Stimulated activated CD8-positive, alpha-beta memory T cell treated with anti-CD3 and anti-CD28 coated beads, Interleukin-15, amount 100 ng/mL, for 1 hour (primary cell): ENCODE measurements at regions not wholly inside any gene's neighbourhood (a gene's known extent, or its start where the extent isn't known, plus 50 kb on each side); places are given as distances from the start of the nearest gene placed in this dataset.
"Not testable (repeated sequence)": the region's sequence is repeated elsewhere in the genome, so short reads cannot be mapped to it uniquely, and the experiment has no call there.

Experiments
- DNase-seq: peaks from one replicate; pipeline ENCODE4 v3.0.0-alpha.2; 2020; ENCODE audit warnings: low read depth

DNA sequence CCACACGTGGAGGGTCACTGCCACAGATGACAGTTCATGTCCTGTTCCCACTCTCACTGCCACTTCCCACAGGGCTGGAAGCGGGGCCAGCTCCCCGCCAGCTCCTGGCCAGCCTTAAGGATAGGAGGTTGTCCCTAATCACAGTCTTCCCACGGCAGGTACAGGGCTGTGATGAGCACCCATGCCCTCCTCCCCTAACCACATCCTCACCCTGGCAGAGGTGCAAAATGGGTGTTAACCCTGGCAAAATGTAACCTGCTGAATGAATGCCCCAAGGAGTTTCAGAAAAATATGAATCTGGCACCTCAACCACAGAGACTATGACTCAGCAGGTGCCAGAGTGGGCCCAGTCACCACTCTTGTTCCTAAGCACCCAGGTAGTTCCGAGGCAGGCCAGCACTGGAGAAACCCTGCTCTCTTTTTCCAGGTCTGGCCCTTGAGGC, 185.1 kb upstream of the TPM1 start:
- no peak for DNase-seq

DNA sequence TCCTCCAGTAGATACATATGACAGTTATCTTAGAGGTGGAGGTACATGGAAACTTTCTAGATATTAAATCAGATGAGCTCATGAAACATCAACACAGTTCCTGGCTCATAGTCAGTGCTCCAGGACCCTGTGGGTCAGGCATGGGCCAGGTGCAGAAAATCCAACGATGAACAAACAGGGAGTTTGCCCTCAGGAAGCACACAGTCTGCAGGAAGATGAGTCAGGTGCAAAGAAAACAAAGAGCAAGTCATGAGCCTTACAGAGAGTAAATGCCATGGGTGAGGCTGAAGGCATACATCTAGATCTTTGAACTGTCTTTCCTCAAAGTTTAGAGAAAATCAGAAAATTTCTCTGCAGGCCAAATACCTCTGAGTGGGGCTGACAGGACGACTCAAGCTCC, 184.2 kb upstream of the TPM1 start:
- no peak for DNase-seq

DNA sequence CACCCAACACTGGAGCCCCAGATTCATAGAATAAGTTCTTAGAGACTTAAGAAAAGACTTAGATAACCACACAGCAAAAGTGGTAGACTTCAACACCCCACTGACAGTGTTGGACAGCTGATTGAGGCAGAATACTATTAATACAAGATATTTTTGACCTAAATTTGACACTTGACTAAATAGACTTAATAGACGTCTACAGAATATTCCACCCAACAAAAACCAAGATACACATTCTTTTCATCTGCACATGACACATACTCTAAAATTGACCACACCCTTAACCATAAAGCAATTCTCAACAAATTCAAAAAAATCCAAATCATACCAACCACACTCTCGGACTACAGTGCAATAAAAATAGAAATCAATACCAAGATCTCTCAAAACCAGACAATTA, 179.8 kb upstream of the TPM1 start:
- no peak for DNase-seq

- DNase-seq, result no peak
Measured at GRCh38 chr15:62866366-62866765, 176.2 kb upstream of the TPM1 start.

GRCh38 chr15:62867844-62868243, 174.7 kb upstream of the TPM1 start:
- no peak for DNase-seq

- DNase-seq, result no peak
Measured at GRCh38 chr15:62868507-62868906, 174.0 kb upstream of the TPM1 start.

DNA sequence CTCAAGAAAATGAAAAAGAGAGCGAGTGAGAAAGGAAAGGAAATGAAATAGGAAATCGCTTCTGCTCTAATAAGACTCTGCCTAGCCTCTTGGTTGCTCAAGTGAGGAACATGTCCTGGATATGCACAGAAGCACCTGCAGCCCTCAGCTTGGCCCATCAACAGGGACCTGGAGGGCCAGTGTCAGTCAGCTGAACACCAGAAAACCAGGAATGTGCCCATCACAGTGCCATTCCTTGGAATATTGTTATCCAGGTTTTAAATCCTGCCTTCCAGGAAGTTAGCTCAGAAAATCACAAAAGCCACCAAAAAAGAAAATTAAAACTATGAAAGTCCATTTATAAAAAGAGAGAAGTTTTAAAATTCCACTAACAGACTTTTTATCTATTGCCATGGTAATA, 173.4 kb upstream of the TPM1 start:
- DNase-seq, result no peak

DNA sequence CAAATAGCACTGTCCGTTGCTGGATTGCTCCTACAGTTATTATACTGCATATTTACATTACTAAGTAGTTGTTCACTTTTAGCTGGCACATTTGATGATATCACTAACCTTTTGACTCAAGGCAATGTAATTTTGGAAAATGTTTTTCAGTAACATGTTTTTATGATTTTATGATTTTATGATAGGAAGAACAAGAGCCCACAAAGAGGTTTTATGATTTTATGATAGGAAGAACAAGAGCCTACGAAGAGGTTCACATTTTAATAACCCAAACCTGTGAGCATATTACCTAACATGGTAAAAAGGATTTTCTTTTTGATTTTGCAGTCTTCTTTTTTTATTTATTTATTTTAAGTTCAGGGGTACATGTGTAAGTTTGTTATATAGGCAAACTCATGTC, 172.3 kb upstream of the TPM1 start:
- no peak for DNase-seq

DNA sequence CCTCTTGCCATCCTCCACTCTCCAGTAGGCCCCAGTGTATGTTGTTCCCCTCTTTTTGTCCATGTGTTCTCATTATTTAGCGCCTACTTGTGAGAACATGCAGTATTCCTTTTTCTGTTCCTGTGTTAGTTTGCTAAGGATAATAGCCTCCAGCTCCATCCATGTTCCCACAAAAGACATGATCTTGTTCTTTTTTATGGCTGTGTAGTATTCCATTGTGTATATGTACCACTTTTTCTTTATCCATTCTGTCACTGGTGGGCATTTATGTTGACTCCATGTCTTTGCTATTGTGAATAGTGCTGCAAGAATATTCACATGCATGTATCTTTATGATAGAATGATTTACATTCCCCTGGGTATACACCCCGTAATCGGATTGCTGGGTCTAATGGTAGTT, 171.8 kb upstream of the TPM1 start:
- DNase-seq, result not testable (repeated sequence)

- DNase-seq, result no peak
Measured at GRCh38 chr15:62873203-62873602, 169.3 kb upstream of the TPM1 start.

GRCh38 chr15:62874064-62874463, 168.5 kb upstream of the TPM1 start:
- no peak for DNase-seq

- DNase-seq, result no peak
Measured at GRCh38 chr15:62874959-62875625, 167.5 kb upstream of the TPM1 start.

DNA sequence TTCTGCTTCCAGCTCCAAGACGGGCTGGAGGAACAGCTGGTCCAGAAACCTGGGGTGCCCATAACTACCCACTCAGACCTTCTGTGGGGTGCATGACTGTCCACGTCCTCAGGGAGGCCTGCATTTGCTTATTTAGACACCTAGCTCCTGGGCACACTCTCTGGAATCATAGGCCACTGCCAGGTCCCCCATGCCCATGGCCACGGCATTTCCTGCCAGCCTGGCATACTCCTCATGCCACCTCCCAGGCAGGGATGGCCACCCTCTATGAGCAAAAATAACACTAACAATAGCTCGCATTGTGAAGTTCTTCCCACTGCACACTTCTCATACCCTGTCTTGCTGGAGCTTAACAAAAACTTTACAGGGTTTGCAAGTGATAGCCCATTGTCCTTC, 166.9 kb upstream of the TPM1 start:
- no peak for DNase-seq

GRCh38 chr15:62877276-62877857, 165.2 kb upstream of the TPM1 start:
- no peak for DNase-seq

GRCh38 chr15:62878070-62878469, 164.5 kb upstream of the TPM1 start:
- DNase-seq, result no peak

DNA sequence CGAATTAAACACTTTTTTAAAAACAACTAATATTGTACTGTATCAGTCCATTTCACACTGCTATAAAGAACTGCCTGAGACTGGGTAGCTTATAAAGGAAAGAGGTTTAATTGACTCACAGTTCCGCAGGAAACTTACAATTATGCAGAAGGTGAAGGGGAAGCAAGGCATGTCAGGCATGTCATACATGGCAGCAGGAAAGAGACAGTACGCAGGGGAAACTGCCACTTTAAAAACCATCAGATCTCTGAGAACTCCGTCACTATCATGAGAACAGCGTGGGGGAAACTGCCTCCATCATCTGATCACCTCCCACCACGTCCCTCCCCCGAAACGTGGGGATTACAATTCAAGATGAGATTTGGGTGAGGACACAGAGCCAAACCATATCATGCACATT, 162.8 kb upstream of the TPM1 start:
- DNase-seq, result no peak

- no peak for DNase-seq
Measured at GRCh38 chr15:62880278-62880677, 162.3 kb upstream of the TPM1 start.

DNA sequence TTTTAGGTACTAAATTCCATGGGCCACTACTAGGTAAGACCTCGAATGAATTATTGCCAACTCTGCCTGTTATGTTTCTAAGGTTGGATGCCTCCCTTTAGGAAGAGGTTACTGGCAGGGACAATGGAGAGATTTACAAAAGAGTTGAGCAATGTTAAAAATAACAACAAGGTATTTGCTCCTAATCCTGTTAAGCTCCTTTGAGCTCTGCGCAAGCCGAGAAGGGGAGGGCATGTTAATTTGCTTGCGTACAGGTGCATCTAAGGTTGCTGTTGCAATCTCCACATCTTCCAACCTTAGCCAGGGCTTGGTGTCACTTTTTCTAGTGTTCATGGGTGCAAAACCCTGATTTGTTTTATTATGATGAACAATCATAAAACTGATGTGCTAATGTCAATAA, 161.5 kb upstream of the TPM1 start:
- no peak for DNase-seq

DNA sequence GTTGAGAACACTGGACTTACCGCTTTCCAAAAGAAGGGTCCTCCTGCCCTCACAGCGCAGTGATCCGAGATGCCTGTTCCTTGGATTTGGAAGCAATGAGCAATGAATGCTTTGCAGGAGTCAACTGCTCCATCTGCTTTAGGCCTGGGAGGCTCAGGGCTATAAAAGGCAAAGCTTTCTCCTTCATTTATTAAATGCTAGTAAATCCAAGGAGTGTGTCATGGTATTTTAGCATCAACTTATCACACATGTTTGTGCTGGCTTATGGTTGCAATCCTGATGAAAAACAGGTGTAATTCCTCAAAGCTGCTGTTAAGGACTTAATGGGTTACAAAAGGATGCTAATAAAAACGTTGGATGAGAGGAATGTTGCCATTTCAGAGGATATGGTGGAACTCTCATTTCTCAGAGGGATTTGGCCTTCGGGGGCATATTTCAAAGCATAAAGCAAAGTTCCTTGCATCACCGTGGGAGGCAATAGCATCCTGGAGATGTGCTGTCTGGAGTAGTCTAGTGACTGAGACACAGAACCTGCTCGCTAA, 158.5 kb upstream of the TPM1 start:
- DNase-seq, result no peak

- DNase-seq, result no peak
Measured at GRCh38 chr15:62886431-62887071, 156.0 kb upstream of the TPM1 start.

DNA sequence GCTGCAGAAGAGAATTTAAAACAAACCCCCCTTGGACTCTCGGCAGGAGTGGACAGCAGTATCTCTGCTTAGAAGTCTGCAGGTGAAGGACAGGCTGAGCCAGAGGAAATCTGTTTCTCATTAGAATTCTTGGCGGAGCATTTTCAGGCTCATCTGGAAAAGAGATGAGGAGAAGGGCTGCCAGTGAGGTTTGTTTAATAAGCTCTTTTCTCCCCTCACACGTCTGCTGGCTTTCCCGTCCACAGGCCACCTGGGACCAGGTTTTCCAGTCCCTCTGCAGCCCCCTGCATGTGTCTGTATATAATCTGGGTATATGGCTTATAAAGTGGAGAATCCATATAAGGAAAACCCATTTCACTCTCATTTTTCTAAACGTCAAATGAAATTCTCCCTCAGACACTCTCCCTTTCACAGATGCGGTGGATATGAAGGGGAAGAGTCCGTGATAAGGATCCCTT, 155.4 kb upstream of the TPM1 start:
- no peak for DNase-seq

DNA sequence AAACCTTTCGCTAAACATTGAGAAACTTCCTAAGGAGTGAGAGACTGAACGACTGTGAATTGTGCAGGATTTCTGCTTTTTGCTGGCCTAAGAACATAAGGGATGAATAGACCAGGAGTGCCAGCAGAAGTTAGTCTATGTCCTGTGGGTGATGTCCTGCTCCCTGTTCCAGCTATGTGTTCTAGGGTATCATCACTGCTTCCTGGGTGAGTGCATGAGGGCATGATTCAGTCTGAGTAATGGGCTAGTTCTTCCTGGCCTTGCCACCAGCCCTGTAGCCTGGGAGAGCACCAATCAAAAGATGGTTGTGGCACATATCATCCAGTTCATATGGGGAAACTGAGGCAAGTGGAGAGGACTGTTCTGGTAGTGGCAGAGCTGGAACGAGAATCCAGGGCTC, 153.9 kb upstream of the TPM1 start:
- no peak for DNase-seq

DNA sequence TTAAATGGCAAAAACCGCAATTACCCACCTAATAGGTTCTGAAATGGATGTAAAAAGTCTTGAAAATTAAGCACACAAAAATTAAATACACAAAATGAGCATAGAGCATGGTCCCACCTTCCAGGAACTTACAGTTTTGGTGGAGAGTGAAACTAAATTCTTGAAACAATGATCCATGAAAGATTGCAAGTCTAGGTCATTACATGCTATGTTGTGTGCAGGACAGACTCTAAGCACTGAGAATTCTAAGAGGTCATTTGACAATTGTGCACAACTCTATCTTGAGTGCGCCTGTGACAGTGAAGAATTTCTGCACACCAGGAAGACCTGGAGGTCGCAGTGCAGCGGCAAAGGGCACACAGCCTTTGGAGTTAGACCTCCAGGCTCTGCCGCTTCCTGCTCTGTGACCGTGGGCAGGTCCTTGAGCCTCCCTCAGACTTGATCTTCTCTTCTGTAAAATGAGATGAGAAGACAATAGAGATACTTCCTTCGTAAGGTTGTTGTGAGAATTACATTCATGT, 153.3 kb upstream of the TPM1 start:
- no peak for DNase-seq
